ENCODE measurements at regions not wholly inside any gene's neighbourhood (a gene's known extent, or its start where the extent isn't known, plus 50 kb on each side); places are given as distances from the start of the nearest gene placed in this dataset.

DNA sequence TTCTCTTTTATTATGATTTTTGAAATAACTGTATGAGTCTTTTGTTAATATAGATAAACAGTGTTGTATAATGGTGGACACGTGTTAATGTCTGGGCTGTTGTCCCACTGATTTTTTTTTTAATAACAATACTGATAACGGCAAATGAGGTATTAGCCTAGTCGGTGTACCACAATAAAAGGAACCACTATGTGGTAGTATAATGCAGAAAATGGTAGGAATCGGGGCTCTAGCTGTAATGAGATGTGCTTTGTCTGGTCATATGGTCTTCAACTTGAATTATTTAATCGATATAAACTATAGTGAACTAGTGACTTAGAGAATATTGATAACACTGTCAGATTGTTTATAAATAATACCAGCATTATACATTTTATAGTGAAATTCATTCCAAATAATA lies 517.9 kb upstream of the SPHKAP start:
- WGBS, 3 donors = 52 to 60% (median 59%) methylated on average over 5 of the region's 5 CpGs
- no peak for ATAC-seq
- Histone ChIP-seq H3K27ac (no peak overlapping the region), H3K36me3 (ENCODE audit: insufficient read depth in 1 of 2, low read depth in 1 of 2) (no peaks in the 10 kb centered on the region), H3K4me3 (no peak overlapping the region), H3K27me3 (ENCODE audit: insufficient read depth in 3 of 3, low read length in 2 of 3) (no peaks in the 10 kb centered on the region), H3K4me1 (no peaks in the 10 kb centered on the region), H3K9me3 (no peaks in the 10 kb centered on the region)
- intact Hi-C loops (cut with DNase I) = no loop called here
- TF ChIP-seq, protein P1, sequence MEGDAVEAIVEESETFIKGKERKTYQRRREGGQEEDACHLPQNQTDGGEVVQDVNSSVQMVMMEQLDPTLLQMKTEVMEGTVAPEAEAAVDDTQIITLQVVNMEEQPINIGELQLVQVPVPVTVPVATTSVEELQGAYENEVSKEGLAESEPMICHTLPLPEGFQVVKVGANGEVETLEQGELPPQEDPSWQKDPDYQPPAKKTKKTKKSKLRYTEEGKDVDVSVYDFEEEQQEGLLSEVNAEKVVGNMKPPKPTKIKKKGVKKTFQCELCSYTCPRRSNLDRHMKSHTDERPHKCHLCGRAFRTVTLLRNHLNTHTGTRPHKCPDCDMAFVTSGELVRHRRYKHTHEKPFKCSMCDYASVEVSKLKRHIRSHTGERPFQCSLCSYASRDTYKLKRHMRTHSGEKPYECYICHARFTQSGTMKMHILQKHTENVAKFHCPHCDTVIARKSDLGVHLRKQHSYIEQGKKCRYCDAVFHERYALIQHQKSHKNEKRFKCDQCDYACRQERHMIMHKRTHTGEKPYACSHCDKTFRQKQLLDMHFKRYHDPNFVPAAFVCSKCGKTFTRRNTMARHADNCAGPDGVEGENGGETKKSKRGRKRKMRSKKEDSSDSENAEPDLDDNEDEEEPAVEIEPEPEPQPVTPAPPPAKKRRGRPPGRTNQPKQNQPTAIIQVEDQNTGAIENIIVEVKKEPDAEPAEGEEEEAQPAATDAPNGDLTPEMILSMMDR (IDR thresholded peaks at IDR 0.05) = no peak
- DNase-seq = no peak

DNA sequence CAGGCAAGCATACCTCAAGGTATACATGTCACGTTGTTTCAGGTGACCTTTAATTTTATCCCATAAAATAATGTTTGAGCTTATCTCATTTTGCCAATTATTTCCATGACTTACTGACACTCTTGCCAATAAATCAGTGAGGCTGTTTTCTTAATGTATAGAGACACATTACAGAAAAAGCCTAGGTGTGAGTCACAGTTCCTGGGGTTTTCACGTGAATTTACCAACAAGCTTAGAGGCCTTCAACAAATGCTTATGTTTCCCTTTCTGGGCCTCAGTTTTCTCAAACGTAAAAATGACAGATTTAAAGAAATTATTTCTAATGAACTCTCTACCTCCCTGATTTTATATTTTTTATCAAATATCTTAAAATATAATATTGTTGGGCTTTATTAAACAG lies 517.5 kb upstream of the SPHKAP start:
- Histone ChIP-seq H3K27ac (no peak overlapping the region), H3K36me3 (ENCODE audit: insufficient read depth in 1 of 2, low read depth in 1 of 2) (no peaks in the 10 kb centered on the region), H3K9me3 (no peaks in the 10 kb centered on the region), H3K4me3 (no peak overlapping the region), H3K27me3 (ENCODE audit: insufficient read depth in 3 of 3, low read length in 2 of 3) (no peaks in the 10 kb centered on the region), H3K4me1 (no peaks in the 10 kb centered on the region)
- ATAC-seq (no peak), DNase-seq (no peak)
- WGBS, 3 donors = 72 to 82% (median 77%) methylated on average over 3 of the region's 3 CpGs
- TF ChIP-seq, protein P1 (IDR thresholded peaks at IDR 0.05) = no peak
- intact Hi-C loops (cut with DNase I) = no loop called here

DNA sequence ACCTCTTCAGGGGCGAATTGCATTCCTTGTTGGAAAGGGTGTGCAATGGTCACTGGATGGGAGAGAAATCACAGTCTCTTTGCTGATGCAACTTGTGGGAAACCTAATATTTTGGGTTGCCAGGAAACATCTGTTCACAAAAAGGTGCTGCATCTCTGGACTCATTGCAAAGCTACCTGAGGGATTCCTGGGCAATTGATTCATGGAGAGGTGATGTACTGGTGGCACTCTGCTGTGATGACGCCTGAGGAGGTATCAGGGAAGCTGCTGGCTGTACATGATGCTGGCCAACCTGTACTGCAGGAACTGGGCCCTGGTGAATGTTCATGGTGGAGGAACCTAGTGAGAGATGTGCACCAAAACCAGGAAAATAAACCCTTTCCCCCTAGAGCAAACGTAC lies 516.0 kb upstream of the SPHKAP start:
- 68 to 74% (median 69%) methylated on average over 3 of the region's 3 CpGs for WGBS, 3 donors
- Histone ChIP-seq H3K27ac (no peak overlapping the region), H3K36me3 (ENCODE audit: insufficient read depth in 1 of 2, low read depth in 1 of 2) (no peaks in the 10 kb centered on the region), H3K9me3 (no peaks in the 10 kb centered on the region), H3K27me3 (ENCODE audit: insufficient read depth in 3 of 3, low read length in 2 of 3) (no peaks in the 10 kb centered on the region), H3K4me1 (no peaks in the 10 kb centered on the region), H3K4me3 (no peak overlapping the region)
- intact Hi-C loops (cut with DNase I) = no loop called here
- TF ChIP-seq, protein P1 (IDR thresholded peaks at IDR 0.05) = no peak
- no peak for DNase-seq
- ATAC-seq = no peak

DNA sequence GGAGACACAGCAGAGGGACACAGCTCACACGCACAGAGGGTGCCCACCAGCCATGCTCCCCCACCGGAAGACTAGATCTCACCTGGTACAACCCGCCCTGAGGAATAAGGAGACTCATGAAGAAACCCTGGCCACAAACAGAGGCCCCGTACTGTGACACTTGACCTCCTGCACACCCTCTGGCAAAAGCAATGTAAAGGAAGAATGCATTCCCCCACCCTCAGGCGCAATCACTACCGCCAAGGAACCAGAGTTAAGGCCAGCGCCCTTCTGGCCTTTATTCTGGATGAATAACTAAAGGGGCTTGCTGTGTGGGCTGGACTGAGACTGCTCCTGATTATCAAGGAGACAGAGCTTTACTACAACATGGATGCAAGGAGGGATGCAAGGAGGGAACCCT lies 509.2 kb upstream of the SPHKAP start:
- H3K9me3 ChIP-seq = no peaks in the 10 kb centered on the region
- no peaks in the 10 kb centered on the region for H3K27me3 ChIP-seq (ENCODE audit: insufficient read depth in 3 of 3, low read length in 2 of 3)
- H3K4me1 ChIP-seq = no peaks in the 10 kb centered on the region
- no peaks in the 10 kb centered on the region for H3K36me3 ChIP-seq (ENCODE audit: insufficient read depth in 1 of 2, low read depth in 1 of 2)
- TF ChIP-seq, protein P1 (IDR thresholded peaks at IDR 0.05) = no peak
- no peak overlapping the region for H3K27ac ChIP-seq
- intact Hi-C loops (cut with DNase I) = no loop called here
- WGBS, 3 donors = 75 to 79% (median 75%) methylated on average over 7 of the region's 7 CpGs
- DNase-seq = no peak
- ATAC-seq = no peak
- H3K4me3 ChIP-seq = no peak overlapping the region

DNA sequence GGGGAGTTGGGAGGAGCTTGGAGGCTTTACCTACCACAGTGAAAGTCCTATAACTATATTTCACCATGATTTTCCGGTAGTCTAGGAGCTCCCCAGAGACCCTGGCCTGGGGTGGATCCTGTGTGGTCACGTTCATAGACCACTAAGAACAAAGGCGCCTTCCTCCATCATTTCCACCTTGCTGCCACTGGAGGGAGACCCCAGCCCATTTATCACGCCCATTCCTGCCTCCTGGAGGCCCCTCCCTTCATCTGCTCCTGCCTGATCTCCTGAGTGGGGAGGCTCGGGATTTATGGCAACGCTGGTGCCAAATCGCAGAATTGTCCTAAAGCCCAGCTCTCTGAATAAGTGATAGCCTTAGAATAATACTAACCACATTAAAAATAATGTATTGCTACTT lies 507.6 kb upstream of the SPHKAP start:
- no peak for ATAC-seq
- 5 to 16% (median 14%) methylated on average over 7 of the region's 7 CpGs for WGBS, 3 donors

More for the DNA sequence above, 507.6 kb upstream of the SPHKAP start:
- intact Hi-C loops (cut with DNase I) = no loop called here
- no peak overlapping the region for H3K4me3 ChIP-seq
- H3K27ac ChIP-seq = no peak overlapping the region
- no peaks in the 10 kb centered on the region for H3K36me3 ChIP-seq (ENCODE audit: insufficient read depth in 1 of 2, low read depth in 1 of 2)
- TF ChIP-seq, protein P1 (IDR thresholded peaks at IDR 0.05) = no peak
- DNase-seq = no peak
- H3K27me3 ChIP-seq (ENCODE audit: insufficient read depth in 3 of 3, low read length in 2 of 3) = no peaks in the 10 kb centered on the region
- no peaks in the 10 kb centered on the region for H3K9me3 ChIP-seq
- no peaks in the 10 kb centered on the region for H3K4me1 ChIP-seq

All from psoas muscle (tissue), 7 donors.